ENCODE measurements at regions not wholly inside any gene's neighbourhood (a gene's known extent, or its start where the extent isn't known, plus 50 kb on each side); places are given as distances from the start of the nearest gene placed in this dataset.

DNA sequence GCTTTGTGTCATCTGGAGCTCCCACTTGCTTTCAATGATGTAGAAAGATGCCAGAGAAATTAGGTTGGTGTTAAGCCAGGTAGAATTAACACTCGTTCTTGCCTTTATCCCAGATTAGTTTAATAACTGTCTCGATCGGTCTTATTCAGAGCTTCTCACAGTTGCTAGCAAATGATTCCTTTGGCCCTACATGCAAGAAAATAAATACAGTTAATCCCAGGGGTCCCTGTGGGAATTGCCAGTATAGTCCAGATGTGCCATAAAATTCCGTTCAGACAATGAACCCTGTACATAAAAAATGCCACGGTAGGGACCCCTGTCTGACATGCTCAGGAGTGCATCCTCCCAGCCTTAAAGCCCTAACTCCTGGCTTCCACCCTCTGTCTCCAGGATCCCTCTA is 207.5 kb downstream of the ARHGAP12 start:
- TF ChIP-seq, protein P1, sequence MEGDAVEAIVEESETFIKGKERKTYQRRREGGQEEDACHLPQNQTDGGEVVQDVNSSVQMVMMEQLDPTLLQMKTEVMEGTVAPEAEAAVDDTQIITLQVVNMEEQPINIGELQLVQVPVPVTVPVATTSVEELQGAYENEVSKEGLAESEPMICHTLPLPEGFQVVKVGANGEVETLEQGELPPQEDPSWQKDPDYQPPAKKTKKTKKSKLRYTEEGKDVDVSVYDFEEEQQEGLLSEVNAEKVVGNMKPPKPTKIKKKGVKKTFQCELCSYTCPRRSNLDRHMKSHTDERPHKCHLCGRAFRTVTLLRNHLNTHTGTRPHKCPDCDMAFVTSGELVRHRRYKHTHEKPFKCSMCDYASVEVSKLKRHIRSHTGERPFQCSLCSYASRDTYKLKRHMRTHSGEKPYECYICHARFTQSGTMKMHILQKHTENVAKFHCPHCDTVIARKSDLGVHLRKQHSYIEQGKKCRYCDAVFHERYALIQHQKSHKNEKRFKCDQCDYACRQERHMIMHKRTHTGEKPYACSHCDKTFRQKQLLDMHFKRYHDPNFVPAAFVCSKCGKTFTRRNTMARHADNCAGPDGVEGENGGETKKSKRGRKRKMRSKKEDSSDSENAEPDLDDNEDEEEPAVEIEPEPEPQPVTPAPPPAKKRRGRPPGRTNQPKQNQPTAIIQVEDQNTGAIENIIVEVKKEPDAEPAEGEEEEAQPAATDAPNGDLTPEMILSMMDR (IDR thresholded peaks at IDR 0.05): no peak
- TF ChIP-seq ZFX (IDR thresholded peaks at IDR 0.05; ENCODE audit: borderline replicate concordance): no peak
